IMR-90 (cell line): ENCODE measurements at regions not wholly inside any gene's neighbourhood (a gene's known extent, or its start where the extent isn't known, plus 50 kb on each side); places are given as distances from the start of the nearest gene placed in this dataset.

Source experiments
- ATAC-seq: fragments of 200-7000 bp; cut with Tn5 transposase; 2 replicates; pipeline ENCODE4 v1.9.1; 2020; ENCODE audit warnings: low read depth, mild to moderate bottlenecking, moderate library complexity
- BruUV-seq: library from RNA; stranded (reverse); fragments of 400-500 nt; replicated peaks from 2 replicates; lab custom pipeline; 2021; lab: Mats Ljungman, UMichigan
- CTCF ChIA-PET: fragments of 300-600 bp; formaldehyde crosslinking; extraction: SDS; loops from one replicate; lab custom pipeline; 2021; ENCODE audit warnings: antibody characterized with exemption; lab: Yijun Ruan, JAX
- POLR2A ChIA-PET: fragments of 300-600 bp; sonication (Branson Sonifier 250); formaldehyde crosslinking; loops from one replicate; lab custom pipeline; 2022; ENCODE audit warnings: antibody characterized with exemption; ENCODE audit not compliant: unreplicated experiment; lab: Charles Lee
- DNase-seq: peaks from one replicate; pipeline ENCODE4 v3.0.0; 2013
- H2AFZ ChIP-seq: replicated peaks from 2 replicates; pipeline ENCODE3; 2013; ENCODE audit warnings: low read length, mild to moderate bottlenecking; ENCODE audit not compliant: poor library complexity
- H2AK5ac ChIP-seq: 2 replicates; pipeline ENCODE4 v1.6.1; 2013; ENCODE audit warnings: low read depth, low read length, inconsistent platforms
- H2AK9ac ChIP-seq: replicated peaks from 2 replicates; pipeline ENCODE3; 2013; ENCODE audit warnings: mild to moderate bottlenecking, low read depth, low read length, moderate library complexity; ENCODE audit not compliant: poor library complexity
- H2BK120ac ChIP-seq: 2 replicates; pipeline ENCODE4 v1.6.1; 2013; ENCODE audit warnings: low read depth, low read length, inconsistent platforms
- H2BK15ac ChIP-seq: 3 replicates; pipeline ENCODE4 v1.6.1; 2013; ENCODE audit warnings: low read depth, low read length, inconsistent platforms
- H2BK20ac ChIP-seq: 2 replicates; pipeline ENCODE4 v1.6.1; 2013; ENCODE audit warnings: low read depth, mild to moderate bottlenecking, inconsistent platforms, low read length, moderate library complexity
- H2BK5ac ChIP-seq: 2 replicates; pipeline ENCODE4 v1.6.1; 2013; ENCODE audit warnings: mild to moderate bottlenecking, low read depth, low read length, inconsistent platforms; ENCODE audit not compliant: poor library complexity, severe bottlenecking
- H3K14ac ChIP-seq: replicated peaks from 2 replicates; pipeline ENCODE4 v1.6.1; 2013; ENCODE audit warnings: low read depth, low read length, inconsistent platforms
- H3K18ac ChIP-seq: 2 replicates; pipeline ENCODE4 v1.6.1; 2013; ENCODE audit warnings: low read depth, low read length, control low read depth
- H3K23ac ChIP-seq: 2 replicates; pipeline ENCODE4 v1.6.1; 2013; ENCODE audit warnings: low read depth, low read length, inconsistent platforms
- H3K27ac ChIP-seq: 2 replicates; pipeline ENCODE4 v1.5.1; 2013; ENCODE audit warnings: mild to moderate bottlenecking, control low read depth, low read length; ENCODE audit not compliant: insufficient read depth
- H3K27me3 ChIP-seq: 2 replicates; pipeline ENCODE4 v1.6.1; 2013; ENCODE audit warnings: low read length; ENCODE audit not compliant: control insufficient read depth, insufficient read depth
- H3K36me3 ChIP-seq: 2 replicates; pipeline ENCODE4 v1.6.1; 2013; ENCODE audit warnings: low read length, mixed read lengths; ENCODE audit not compliant: control insufficient read depth, insufficient read depth
- H3K4ac ChIP-seq: 2 replicates; pipeline ENCODE4 v1.6.1; 2013; ENCODE audit warnings: low read depth, low read length, inconsistent platforms
- H3K4me1 ChIP-seq: 2 replicates; pipeline ENCODE4 v1.6.1; 2013; ENCODE audit warnings: low read length, mixed read lengths; ENCODE audit not compliant: control insufficient read depth, insufficient read depth
- H3K4me2 ChIP-seq: 2 replicates; pipeline ENCODE4 v1.6.1; 2013; ENCODE audit warnings: low read depth, mild to moderate bottlenecking, control low read depth, low read length, moderate library complexity
- H3K4me3 ChIP-seq: 2 replicates; pipeline ENCODE4 v1.5.1; 2013; ENCODE audit warnings: low read depth, mild to moderate bottlenecking, control low read depth, low read length, moderate library complexity; ENCODE audit not compliant: insufficient read depth
- H3K56ac ChIP-seq: 2 replicates; pipeline ENCODE4 v1.6.1; 2013; ENCODE audit warnings: low read length, inconsistent platforms; ENCODE audit not compliant: insufficient read depth; ENCODE audit errors: extremely low read depth
- H3K79me1 ChIP-seq, 2 experiments: 2 replicates each; pipeline ENCODE4 v1.6.1; 2013; ENCODE audit warnings: low read length in 2 of 2, inconsistent platforms in 1 of 2, low read depth in 1 of 2
- H3K9ac ChIP-seq: 2 replicates; pipeline ENCODE4 v1.6.1; 2013; ENCODE audit warnings: low read depth, low read length, control low read depth
- H3K9me1 ChIP-seq: 2 replicates; pipeline ENCODE4 v1.6.1; 2013; ENCODE audit warnings: low read length, inconsistent platforms; ENCODE audit not compliant: insufficient read depth
- H3K9me3 ChIP-seq: 2 replicates; pipeline ENCODE4 v1.6.1; 2013; ENCODE audit warnings: low read length; ENCODE audit not compliant: control insufficient read depth, insufficient read depth
- H4K20me1 ChIP-seq: 2 replicates; pipeline ENCODE4 v1.6.1; 2013; ENCODE audit warnings: low read length, inconsistent platforms; ENCODE audit not compliant: insufficient read depth
- H4K5ac ChIP-seq: 2 replicates; pipeline ENCODE4 v1.6.1; 2013; ENCODE audit warnings: mild to moderate bottlenecking, low read depth, low read length, control low read depth
- H4K8ac ChIP-seq, 2 experiments: 2 replicates each; pipeline ENCODE4 v1.6.1; 2013; ENCODE audit warnings: low read depth in 2 of 2, low read length in 2 of 2, control low read depth in 1 of 2, inconsistent platforms in 1 of 2
- H4K91ac ChIP-seq: 2 replicates; pipeline ENCODE4 v1.6.1; 2013; ENCODE audit warnings: low read depth, low read length, inconsistent platforms; ENCODE audit not compliant: insufficient read depth
- SMC3 ChIP-seq: fragments of 150-350 bp; IDR thresholded peaks from 2 replicates; pipeline ENCODE4 v1.6.1; 2016; ENCODE audit warnings: low read depth, mild to moderate bottlenecking, antibody characterized with exemption, low read length, moderate library complexity
- WGBS, 2 experiments: methylation state at CpG; one replicate each; pipeline versions ENCODE4 v1.1.5 to v1.1.7; 2013; ENCODE audit warnings: missing lambda C conversion rate in 2 of 2; ENCODE audit not compliant: insufficient read length in 1 of 2; ENCODE audit errors: extremely low coverage in 2 of 2; 5-methylcytosine and 5-hydroxymethylcytosine counted together
- dilution Hi-C: fragments of 300-500 bp; cut with HindIII; formaldehyde crosslinking; loops from one replicate; pipeline ENCODE4 v1.14.3; 2018; ENCODE audit warnings: low sequenced_read_pairs; ENCODE audit not compliant: unreplicated experiment
- in situ Hi-C: fragments of 300-500 bp; cut with MboI; formaldehyde crosslinking; loops from 3 replicates; pipeline ENCODE4 v1.14.3; 2019; ENCODE audit warnings: low sequenced_read_pairs, inconsistent platforms, mixed read lengths
- intact Hi-C: fragments of 100-400 bp; cut with micrococcal nuclease; formaldehyde crosslinking; loops from 2 replicates; pipeline ENCODE4 v1.10.0; 2022

DNA sequence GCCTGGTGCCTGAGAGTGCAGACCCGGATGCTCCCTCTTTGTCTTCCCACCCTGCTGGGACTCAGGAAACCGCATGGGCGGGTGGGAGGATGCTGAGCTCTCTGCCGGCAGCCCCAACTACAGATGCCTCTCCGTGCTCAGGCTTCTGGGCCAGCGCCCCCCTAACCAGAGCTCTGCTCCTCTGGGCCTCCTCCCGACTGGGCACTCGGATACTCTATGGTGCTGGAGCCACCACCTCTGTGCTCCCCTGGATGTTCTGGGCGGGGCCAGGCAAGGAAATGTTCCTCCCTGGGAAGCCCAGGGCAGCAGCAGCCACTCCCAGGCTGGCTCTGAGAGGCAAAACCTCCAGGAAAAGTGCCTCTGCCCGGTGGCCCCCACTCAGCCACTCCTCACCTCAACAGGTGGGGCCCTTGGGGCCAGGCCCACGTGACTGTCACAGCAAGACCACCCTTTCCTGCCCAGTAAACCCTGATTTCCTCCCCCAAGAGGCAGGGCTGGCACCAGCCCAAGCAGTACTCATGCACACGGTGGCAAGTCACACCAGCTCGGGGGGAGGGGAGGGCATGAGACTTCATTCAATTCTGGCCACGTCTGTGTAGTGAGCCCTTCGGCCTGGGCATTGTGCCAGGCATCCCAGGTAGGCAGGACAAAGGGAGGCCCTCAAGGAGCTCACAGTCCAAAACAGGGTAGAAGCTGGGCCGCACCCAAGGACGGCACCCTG is 54.7 kb upstream of the TCF20 start:
- no peaks in the 10 kb centered on the region for H3K9me3 ChIP-seq
- H3K4me3 ChIP-seq: no peak overlapping the region
- H3K18ac ChIP-seq: no peak overlapping the region
- no peak overlapping the region for H2BK120ac ChIP-seq
- dilution Hi-C loops: no loop called here
- no TSS peak for BruUV-seq
- ChIA-PET CTCF (no interaction called here), POLR2A (no interaction called here)
- no peak overlapping the region for H3K56ac ChIP-seq
- no peak overlapping the region for H2BK20ac ChIP-seq
- H2BK15ac ChIP-seq: no peak overlapping the region
- H3K9me1 ChIP-seq: no peaks in the 10 kb centered on the region
- H2AK9ac ChIP-seq: peak overlapping the region; percentile 50
- no peak for DNase-seq
- 45% methylated on average over 10 of the region's 17 CpGs; no CpG with 5 or more reads in 1 of the 2 experiments for WGBS, 2 experiments
- no peaks in the 10 kb centered on the region for H3K4me1 ChIP-seq
- no peak overlapping the region for H3K14ac ChIP-seq
- in situ Hi-C loops: no loop called here
- no peaks in the 10 kb centered on the region; the same call in 1 of the 2 replicates for H4K20me1 ChIP-seq
- H3K27ac ChIP-seq: no peak overlapping the region
- H2AK5ac ChIP-seq: no peak overlapping the region
- H3K27me3 ChIP-seq: peaks cover 7% of the 10 kb centered on the region; the same call in 1 of the 2 replicates
- H4K8ac ChIP-seq: no peak overlapping the region
- intact Hi-C loops: no loop called here
- no peak for TF ChIP-seq SMC3
- no peak for ATAC-seq
- H3K79me1 ChIP-seq: no peaks in the 10 kb centered on the region
- H3K4ac ChIP-seq: no peak overlapping the region
- H3K23ac ChIP-seq: no peak overlapping the region
- peak overlapping the region; percentile 11 for H2AFZ ChIP-seq
- no peak overlapping the region for H3K4me2 ChIP-seq
- no peak overlapping the region for H3K9ac ChIP-seq
- no peak overlapping the region for H4K5ac ChIP-seq
- H4K91ac ChIP-seq: no peak overlapping the region
- H2BK5ac ChIP-seq: no peak overlapping the region
- H3K36me3 ChIP-seq: no peaks in the 10 kb centered on the region
